Activated T-helper 1 cell treated with anti-CD3 and anti-CD28 coated beads, Interleukin-2, amount 50 U/mL, for 16 hours (primary cell): ENCODE measurements at regions not wholly inside any gene's neighbourhood (a gene's known extent, or its start where the extent isn't known, plus 50 kb on each side); places are given as distances from the start of the nearest gene placed in this dataset.

Experiments used
- DNase-seq, 2 donors: peaks; one replicate each; pipeline ENCODE4 v3.0.0-alpha.2; 2020; ENCODE audit warnings: low read depth in 1 of 2, low spot score in 1 of 2

- no peak for DNase-seq
Observed at GRCh38 chr3:103730744-103731143, 1295.9 kb downstream of the ZPLD1 start.

GRCh38 chr3:103752986-103753385, 1318.2 kb downstream of the ZPLD1 start:
- no peak for DNase-seq

- DNase-seq: no peak
Observed at GRCh38 chr3:103767635-103768034, 1332.8 kb downstream of the ZPLD1 start.

GRCh38 chr3:103785017-103785416, 1350.2 kb downstream of the ZPLD1 start:
- no peak for DNase-seq

GRCh38 chr3:103785537-103785936, 1350.7 kb downstream of the ZPLD1 start:
- no peak for DNase-seq

GRCh38 chr3:103786296-103786695, 1351.5 kb downstream of the ZPLD1 start:
- no peak for DNase-seq

- DNase-seq: no peak
Observed at GRCh38 chr3:103787164-103787871, 1352.5 kb downstream of the ZPLD1 start.

- no peak for DNase-seq
Observed at GRCh38 chr3:103787879-103788278, 1353.1 kb downstream of the ZPLD1 start.

- DNase-seq: no peak
Observed at GRCh38 chr3:103791786-103792515, 1357.1 kb downstream of the ZPLD1 start.

GRCh38 chr3:103794656-103795055, 1359.8 kb downstream of the ZPLD1 start:
- no peak for DNase-seq

GRCh38 chr3:103796068-103796467, 1361.3 kb downstream of the ZPLD1 start:
- no peak for DNase-seq

GRCh38 chr3:103803787-103804186, 1369.0 kb downstream of the ZPLD1 start:
- DNase-seq: no peak

GRCh38 chr3:103810167-103810566, 1375.4 kb downstream of the ZPLD1 start:
- DNase-seq: no peak

GRCh38 chr3:103813955-103814354, 1379.1 kb downstream of the ZPLD1 start:
- no peak for DNase-seq

- DNase-seq: no peak
Observed at GRCh38 chr3:103818398-103818797, 1383.6 kb downstream of the ZPLD1 start.

GRCh38 chr3:103818800-103819199, 1384.0 kb downstream of the ZPLD1 start:
- DNase-seq: no peak

GRCh38 chr3:103825586-103825985, 1390.8 kb downstream of the ZPLD1 start:
- DNase-seq: no peak

GRCh38 chr3:103829723-103830326, 1395.0 kb downstream of the ZPLD1 start:
- no peak for DNase-seq

GRCh38 chr3:103847081-103848062, 1412.6 kb downstream of the ZPLD1 start:
- DNase-seq: no peak

- no peak for DNase-seq
Observed at GRCh38 chr3:103851793-103852192, 1417.0 kb downstream of the ZPLD1 start.

GRCh38 chr3:103862415-103862814, 1427.6 kb downstream of the ZPLD1 start:
- no peak for DNase-seq
